Astrocyte of the spinal cord (primary cell): ENCODE measurements at regions not wholly inside any gene's neighbourhood (a gene's known extent, or its start where the extent isn't known, plus 50 kb on each side); places are given as distances from the start of the nearest gene placed in this dataset.
A peak's percentile ranks its signal among the peaks of the same experiment; 100 is the strongest.
"Not testable (repeated sequence)": the region's sequence is repeated elsewhere in the genome, so short reads cannot be mapped to it uniquely, and the experiment has no call there.

Experiments used
- DNase-seq: peaks from one replicate; pipeline ENCODE4 v3.0.0; 2011; ENCODE audit warnings: low read depth, low spot score
- H3K4me3 ChIP-seq: 2 replicates; pipeline ENCODE4 v1.5.1; 2011; ENCODE audit warnings: low read depth, mild to moderate bottlenecking, low read length, moderate library complexity
- CTCF ChIP-seq: IDR thresholded peaks from 2 replicates; pipeline ENCODE4 v1.5.1; 2012; ENCODE audit warnings: low read depth, mild to moderate bottlenecking, low read length, inconsistent platforms
- in situ Hi-C: cut with HindIII; loops from 2 replicates; pipeline ENCODE4 v1.10.0; 2017; ENCODE audit warnings: low sequenced_read_pairs

- no peak for TF ChIP-seq CTCF
- no peak overlapping the region for H3K4me3 ChIP-seq
- in situ Hi-C loops: no loop called here
- DNase-seq: no peak
Observed at GRCh38 chr2:107556038-107556627, 270.6 kb upstream of the RGPD4 start.

- TF ChIP-seq CTCF: no peak
- in situ Hi-C loops: no loop called here
- no peak for DNase-seq
- no peak overlapping the region for H3K4me3 ChIP-seq
Observed at GRCh38 chr2:107558295-107558694, 268.4 kb upstream of the RGPD4 start.

GRCh38 chr2:107569496-107569895, 257.2 kb upstream of the RGPD4 start:
- peak; percentile 26 for DNase-seq
- no peak overlapping the region for H3K4me3 ChIP-seq
- in situ Hi-C loops: no loop called here
- no peak for TF ChIP-seq CTCF

- H3K4me3 ChIP-seq: no peak overlapping the region
- TF ChIP-seq CTCF: no peak
- DNase-seq: no peak
- in situ Hi-C loops: no loop called here
Observed at GRCh38 chr2:107570876-107571275, 255.8 kb upstream of the RGPD4 start.

- in situ Hi-C loops, H3K4me3 ChIP-seq, DNase-seq: not testable (repeated sequence)
- TF ChIP-seq CTCF: peak; percentile 27
Observed at GRCh38 chr2:107572890-107573289, 253.8 kb upstream of the RGPD4 start.

- no peak overlapping the region for H3K4me3 ChIP-seq
- no peak for DNase-seq
- in situ Hi-C loops: no loop called here
- no peak for TF ChIP-seq CTCF
Observed at GRCh38 chr2:107576991-107577390, 249.7 kb upstream of the RGPD4 start.

- no peak overlapping the region for H3K4me3 ChIP-seq
- in situ Hi-C loops: no loop called here
- DNase-seq: no peak
- no peak for TF ChIP-seq CTCF
Observed at GRCh38 chr2:107582487-107582886, 244.2 kb upstream of the RGPD4 start.
